Left forelimb (tissue), 1 donor: ENCODE measurements at regions not wholly inside any gene's neighbourhood (a gene's known extent, or its start where the extent isn't known, plus 50 kb on each side); places are given as distances from the start of the nearest gene placed in this dataset.

Experiments used
- DNase-seq: peaks from one replicate; pipeline ENCODE4 v3.0.0-alpha.2; 2018; ENCODE audit warnings: low spot score

GRCh38 chr7:12941512-12941911 lies 254.1 kb downstream of the ARL4A start:
- DNase-seq, result no peak

GRCh38 chr7:12942609-12943008 lies 255.2 kb downstream of the ARL4A start:
- no peak for DNase-seq

GRCh38 chr7:12943781-12944180 lies 256.3 kb downstream of the ARL4A start:
- DNase-seq, result no peak

GRCh38 chr7:12945901-12946300 lies 258.5 kb downstream of the ARL4A start:
- DNase-seq, result no peak

- no peak for DNase-seq
These were observed 260.0 kb downstream of the ARL4A start for GRCh38 chr7:12947465-12947864.

GRCh38 chr7:12949060-12949931 lies 261.9 kb downstream of the ARL4A start:
- no peak for DNase-seq

GRCh38 chr7:12951397-12951801 lies 264.0 kb downstream of the ARL4A start:
- no peak for DNase-seq

- no peak for DNase-seq
These were observed 267.1 kb downstream of the ARL4A start for GRCh38 chr7:12954380-12955033.

- no peak for DNase-seq
These were observed 270.1 kb downstream of the ARL4A start for GRCh38 chr7:12957487-12957886.

GRCh38 chr7:12961910-12962480 lies 274.6 kb downstream of the ARL4A start:
- DNase-seq, result no peak

GRCh38 chr7:12963435-12963834 lies 276.0 kb downstream of the ARL4A start:
- DNase-seq, result no peak

GRCh38 chr7:12964836-12965235 lies 277.4 kb downstream of the ARL4A start:
- DNase-seq, result no peak

- DNase-seq, result no peak
These were observed 278.3 kb downstream of the ARL4A start for GRCh38 chr7:12965767-12966166.

GRCh38 chr7:12967322-12967721 lies 279.9 kb downstream of the ARL4A start:
- DNase-seq, result no peak

- DNase-seq, result no peak
These were observed 281.5 kb downstream of the ARL4A start for GRCh38 chr7:12968836-12969422.

- no peak for DNase-seq
These were observed 283.2 kb downstream of the ARL4A start for GRCh38 chr7:12970626-12971025.

GRCh38 chr7:12974451-12975166 lies 287.2 kb downstream of the ARL4A start:
- DNase-seq, result no peak

GRCh38 chr7:12975412-12975811 lies 288.0 kb downstream of the ARL4A start:
- no peak for DNase-seq

- no peak for DNase-seq
These were observed 291.7 kb downstream of the ARL4A start for GRCh38 chr7:12979181-12979580.

- DNase-seq, result no peak
These were observed 294.7 kb downstream of the ARL4A start for GRCh38 chr7:12982178-12982577.

GRCh38 chr7:12984117-12984516 lies 296.7 kb downstream of the ARL4A start:
- no peak for DNase-seq

- DNase-seq, result no peak
These were observed 297.8 kb downstream of the ARL4A start for GRCh38 chr7:12985228-12985627.
